DMS53 (cell line): ENCODE measurements at regions not wholly inside any gene's neighbourhood (a gene's known extent, or its start where the extent isn't known, plus 50 kb on each side); places are given as distances from the start of the nearest gene placed in this dataset.

Experiments
- DNase-seq: peaks from one replicate; lab custom pipeline; 2025; lab: John Stamatoyannopoulos, UW

DNA sequence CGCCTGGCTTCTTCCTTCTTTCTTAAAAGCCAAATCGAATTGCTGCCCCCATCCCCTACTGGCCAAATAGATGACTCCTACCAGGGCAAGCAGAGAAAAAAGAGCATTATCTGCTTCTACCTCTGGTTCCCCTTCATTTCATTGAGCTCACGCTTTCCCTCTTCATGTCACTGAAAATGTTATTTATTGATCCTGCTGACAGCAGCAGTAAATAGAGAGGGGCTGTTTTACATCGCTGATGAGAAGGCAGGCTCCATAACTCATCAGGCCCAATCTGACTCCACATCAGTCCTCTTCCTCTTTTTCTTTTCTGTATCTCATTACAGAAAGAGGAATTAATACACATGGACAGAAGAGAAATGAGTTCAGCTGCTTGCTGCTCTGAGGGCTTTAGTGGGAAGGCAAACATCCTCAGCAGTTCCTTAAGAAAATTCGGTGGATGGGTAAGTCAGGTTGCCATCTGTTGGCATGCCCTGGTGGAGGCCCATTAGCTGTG is 904.1 kb downstream of the KCNMA1 start:
- DNase-seq = no peak

DNA sequence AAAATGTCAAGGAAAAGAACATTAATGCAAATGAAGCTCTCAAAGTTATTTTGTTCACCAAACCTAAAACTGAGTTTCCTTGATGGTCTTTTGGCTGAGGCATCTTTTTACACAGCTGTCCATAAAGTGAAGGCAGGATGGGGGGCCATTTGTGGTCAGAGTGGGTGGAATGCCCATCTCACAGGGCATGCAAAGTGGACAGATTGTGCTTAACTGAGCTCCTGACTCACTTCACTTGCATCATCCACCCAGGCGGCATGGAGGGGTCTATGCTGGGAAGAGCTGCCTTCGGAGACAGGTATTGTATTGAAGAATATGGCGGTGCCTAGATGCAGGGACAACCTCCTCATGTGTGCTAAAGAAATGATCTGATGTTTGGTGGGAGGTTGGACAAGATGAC is 905.3 kb downstream of the KCNMA1 start:
- DNase-seq = no peak

DNA sequence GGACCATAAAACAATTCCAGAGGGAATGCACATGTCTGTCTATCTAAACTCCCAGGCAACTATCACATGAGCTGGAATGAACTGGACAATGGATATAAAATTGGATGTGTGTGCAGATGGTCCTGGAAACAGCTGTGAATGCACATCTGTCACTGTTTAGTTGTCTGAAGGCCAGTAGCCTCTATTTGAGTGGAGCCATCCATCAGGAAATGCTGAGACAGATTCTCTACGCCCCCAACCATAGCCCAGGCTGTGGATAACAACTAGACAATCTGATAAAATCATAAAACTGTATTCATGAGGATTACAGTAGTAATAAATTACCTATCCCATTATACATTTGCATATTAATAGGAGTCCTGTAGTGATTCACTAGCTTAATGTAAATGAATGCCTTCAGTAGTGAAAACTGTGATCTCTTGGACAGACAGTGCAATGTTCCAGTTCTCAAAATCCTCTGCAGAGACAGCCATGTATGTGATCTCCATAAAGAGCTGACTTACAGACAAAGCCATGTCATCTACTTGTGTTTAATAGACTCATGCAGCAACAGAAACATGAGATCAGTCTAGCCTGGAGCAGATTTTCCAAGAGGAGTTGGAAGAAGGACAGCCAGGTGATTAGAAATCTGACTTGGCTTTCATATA is 907.6 kb downstream of the KCNMA1 start:
- DNase-seq = no peak

DNA sequence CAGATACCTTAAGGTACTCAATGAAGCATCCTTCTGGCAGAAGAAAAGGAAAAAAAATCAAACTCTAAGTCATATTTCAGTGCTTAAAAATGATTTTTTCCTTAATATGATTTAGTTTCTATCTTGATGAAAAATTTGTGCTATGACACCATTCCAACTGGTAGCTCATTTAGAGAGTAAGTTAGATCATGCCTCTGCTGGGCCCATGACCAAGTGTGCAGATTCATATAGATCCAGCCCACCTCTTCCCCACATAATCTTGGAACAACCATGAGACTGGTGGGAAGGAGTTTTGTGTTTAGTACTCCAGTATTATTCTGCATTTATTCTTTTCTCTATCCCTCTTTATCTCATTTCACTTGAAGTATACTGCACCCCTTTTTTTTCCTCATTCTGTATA is 908.3 kb downstream of the KCNMA1 start:
- DNase-seq = no peak

DNA sequence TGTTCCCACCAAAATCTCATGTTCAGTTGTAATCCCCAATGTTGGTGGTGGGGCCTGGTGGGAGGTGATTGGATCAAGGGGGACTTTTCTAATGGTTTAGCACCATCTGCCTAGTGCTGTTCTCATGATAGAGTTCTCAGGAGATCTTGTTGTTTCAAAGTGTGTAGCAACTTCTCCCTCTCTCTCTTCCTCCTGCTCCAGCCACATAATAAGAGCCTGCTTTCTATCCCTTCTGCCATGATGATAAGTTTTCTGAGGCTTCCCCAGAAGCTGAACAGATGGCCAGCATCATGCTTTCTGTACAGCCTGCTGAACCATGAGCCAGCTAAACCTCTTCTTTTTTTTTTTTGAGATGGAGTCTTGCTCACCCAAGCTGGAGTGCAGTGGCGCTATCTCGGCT is 910.6 kb downstream of the KCNMA1 start:
- no peak for DNase-seq

DNA sequence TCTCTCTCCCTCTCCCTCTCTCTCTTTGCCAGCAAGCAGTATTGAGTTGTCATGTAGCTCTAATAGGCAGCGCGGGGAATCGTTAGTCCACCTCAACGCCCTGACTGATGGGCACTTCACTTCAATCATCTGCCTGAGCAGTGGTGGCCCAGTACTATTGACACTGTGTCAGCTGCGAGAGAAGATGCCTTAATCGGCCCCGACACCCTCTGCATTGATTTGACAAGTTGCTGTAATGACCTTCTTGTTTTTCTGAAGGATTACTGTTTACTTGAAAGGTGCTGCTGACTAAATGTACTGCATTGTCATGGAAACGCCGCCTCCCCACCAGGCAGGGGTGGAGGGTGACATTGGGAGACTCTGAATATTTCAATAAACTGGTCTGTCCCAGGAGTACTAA is 913.8 kb downstream of the KCNMA1 start:
- no peak for DNase-seq

DNA sequence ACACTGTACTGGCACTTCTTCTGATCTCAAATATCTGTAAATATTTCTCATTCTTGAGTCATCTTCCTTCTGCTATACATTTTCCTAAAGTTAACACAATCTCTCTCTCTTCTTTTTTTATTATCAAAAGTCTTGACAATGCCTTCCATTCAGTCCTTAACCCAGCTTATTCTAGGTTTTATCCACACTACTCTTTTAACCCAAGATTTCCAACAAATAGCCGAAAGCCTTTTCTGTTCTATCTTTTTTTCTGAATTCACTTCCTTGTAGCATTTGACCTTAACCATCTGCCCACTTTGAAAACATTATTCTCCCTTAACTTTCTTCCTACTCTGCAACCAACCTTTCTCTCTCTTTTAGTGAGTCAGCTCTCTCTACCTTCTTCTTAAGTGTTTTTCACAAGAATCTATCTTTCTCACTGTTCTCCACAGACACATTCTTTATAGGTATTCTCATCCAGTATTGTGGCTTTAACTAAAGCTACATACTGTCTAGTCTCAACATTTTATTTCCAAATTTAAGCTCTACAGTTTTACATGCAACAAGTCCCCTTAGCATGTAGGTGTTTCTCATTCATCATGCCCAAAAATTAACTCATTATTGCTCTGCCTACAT is 915.6 kb downstream of the KCNMA1 start:
- DNase-seq = no peak

DNA sequence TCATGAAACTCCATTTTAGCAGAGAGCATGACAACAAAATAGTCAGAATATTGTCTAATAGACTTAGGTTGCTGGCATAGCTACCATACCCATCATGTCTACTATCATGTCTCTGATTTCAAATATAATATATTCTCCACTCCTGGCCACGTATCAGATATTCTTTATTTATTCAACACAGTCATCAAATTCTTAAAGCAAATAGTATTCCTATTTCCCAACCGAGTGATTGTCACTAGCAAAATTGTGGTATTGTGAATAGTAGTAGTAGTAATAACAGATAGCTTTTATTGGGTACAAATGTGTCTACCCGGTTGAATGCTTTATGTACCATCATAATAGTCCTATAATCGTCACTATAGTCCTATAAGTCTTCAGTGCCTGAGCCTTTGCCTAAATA is 918.6 kb downstream of the KCNMA1 start:
- no peak for DNase-seq

DNA sequence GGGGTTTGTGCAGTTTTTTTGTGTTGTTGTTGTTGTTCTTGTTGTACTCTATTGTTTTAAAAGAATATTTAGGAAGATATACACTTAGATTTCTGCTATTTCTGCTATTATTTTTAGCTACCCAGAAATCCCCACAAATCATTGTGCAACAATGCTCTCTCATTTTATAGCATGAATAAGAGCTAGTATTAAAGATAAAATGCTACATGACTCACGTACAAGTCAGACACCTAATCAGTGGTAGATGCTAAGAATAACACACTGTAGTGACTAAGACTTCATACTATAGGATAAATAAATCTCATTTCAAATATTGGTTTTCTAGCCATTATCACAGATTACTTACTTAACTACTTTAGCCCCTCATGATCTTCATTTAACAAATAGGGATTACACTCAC is 920.5 kb downstream of the KCNMA1 start:
- no peak for DNase-seq

DNA sequence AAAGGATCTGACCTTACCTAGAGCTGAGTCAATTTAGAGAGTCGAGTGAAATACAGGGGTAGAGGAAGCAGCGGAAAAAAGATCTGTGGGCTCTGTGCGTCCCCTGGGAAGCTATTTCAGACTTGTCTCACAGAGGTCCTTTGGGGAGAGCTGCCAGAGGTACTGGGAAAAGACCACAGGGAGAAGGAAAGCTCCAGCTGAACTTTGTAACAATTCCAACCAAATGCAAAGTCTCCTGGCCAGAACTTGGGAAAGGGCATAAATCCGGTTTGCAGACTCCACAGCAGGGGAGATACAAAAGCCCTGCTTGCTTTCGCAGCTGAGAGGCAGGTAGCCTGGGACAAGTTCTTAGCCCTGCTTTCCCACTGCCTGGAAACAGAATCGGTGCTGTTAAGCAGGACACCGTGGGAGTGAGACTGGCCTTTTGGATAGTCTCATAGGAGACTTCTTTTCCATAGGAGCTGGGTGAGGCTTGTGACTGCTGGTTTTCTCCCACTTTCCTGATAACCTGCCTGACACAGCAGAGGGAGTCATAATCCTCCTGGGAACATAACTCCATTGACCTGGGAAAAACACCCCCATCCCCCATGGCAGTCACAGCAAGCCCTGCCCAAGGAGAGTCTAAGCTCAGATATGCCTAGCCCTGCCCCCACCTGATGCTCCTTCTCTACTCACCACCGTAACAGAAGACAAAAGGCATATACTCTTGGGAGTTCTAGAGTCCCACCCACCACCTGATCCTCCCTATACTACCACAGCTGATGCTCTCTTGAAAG is 926.2 kb downstream of the KCNMA1 start:
- no peak for DNase-seq

DNA sequence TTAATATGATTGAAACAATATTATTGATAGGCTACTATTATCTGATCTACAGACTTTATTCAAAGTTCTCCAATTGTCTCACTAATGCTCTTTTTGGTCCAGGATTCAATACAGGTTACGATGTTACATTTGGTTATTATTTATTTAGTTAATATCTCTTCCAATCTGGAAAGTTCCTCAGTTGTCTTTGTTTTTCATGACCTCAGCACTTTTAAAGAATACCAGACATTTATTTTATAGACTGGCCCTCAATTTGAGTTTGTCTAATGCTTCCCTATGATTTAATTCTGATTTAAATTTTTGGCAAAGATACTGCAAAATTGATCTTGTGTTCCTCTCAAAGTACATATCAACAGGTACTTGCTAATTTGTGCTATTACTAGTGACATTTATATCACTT is 937.4 kb downstream of the KCNMA1 start:
- DNase-seq = no peak

DNA sequence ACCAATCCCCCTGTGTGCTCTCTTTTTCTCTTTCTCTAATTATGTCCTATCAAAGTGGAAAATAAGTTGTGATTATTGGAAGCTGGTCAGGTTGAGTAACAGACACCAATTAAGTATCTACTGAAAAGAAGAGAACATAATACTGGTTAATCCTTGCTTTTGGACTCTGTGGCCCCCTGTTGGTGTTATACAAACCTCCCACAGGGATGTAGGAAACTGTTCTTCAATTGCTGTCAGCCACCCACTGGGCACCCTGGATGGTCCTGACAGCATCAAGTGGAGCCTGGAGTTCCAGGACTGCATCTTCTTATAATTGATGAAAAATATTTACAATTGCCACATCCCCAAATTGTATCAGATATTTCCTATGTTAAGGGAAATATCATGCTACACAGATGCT is 939.7 kb downstream of the KCNMA1 start:
- no peak for DNase-seq

DNA sequence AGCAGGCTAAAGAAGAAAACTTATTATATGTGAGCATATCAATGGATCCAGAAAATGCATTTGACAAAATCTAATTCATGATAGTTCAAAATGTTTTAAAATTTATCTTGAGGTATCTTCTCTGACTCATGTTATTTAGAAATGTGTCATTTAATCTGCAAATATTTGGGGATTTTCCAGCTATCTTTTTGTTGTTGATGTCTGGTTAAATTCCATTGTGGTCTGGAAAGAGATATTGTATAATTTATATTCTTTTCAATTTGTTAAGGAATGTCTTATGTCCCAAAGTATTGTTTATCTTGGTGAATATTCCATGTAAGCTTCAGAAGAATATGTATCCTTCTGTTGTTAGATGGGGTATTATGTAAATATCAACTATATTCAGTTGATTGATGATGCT is 942.5 kb downstream of the KCNMA1 start:
- DNase-seq = no peak

DNA sequence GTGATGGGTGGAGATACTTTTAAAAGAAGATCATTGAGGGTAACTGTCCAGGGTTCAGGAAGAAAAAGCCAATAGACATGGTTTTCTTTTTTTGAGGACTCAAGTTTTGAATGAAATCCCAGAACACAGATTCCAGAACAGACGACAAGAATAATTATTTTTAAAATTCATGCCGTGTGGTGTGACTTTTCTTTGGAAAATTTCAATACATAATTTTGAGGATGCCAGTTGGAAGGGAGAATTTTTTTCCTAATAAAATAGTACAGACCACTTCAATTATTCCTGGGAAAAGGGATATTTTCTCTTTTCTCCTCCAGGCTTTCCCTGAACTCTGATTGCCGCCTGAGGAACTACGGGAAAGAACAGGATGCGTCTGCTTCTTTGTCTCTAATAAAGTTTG is 951.4 kb downstream of the KCNMA1 start:
- no peak for DNase-seq

DNA sequence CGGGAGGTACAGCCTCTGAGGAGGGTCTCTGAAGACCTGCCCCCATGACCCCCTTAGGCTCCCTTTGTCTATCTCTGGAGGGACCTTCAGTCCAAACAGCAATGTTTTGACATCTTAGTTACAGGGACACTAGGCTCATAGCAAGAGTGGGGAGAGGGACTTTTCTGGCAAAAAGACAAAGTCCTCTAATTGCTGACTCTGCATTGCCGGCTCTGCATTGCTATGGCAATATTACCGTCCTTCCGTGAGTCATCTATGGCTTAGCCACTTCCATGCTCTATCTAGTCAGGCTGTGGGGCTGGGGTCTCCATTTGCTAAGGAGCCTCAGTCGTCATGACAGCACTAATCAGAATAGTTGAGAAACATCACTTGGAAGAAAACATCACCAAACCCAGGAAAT is 952.6 kb downstream of the KCNMA1 start:
- DNase-seq = no peak

DNA sequence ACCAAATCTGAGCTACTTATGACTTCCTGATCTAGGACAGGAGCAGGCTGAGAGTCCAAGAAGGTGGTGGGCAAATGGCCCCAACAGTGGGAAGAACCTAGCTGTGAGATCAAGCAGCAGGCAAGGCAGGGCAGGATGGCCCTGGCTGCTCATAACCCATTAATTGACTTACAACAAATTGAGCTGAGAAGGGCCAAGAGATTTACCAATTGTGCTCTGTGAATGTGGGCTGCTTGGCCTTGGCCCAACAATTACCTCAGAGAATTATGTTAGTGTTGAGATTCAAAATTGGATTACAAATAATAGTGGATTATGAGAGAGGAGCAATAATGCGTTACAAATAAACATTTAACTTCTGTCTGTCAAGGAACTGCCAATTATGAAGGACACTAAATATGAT is 956.5 kb downstream of the KCNMA1 start:
- DNase-seq = no peak

DNA sequence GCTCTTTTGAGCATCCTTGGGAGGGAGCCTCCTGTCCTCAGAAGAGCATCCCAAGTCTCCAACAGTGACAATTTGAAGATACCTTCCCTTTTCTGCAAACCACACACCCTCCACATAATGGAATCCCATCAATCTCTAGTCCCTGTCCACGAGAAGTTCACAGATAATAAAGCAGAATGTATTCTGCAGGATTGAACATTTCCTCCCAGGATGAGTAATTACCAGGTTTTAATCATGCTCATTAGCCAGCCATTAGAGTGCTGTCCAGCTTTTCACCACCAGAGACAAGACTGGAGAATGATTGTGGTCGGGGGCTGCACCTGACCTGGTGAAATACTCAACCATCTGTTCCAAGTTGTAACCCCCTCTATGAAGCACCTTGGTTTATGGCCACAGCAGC is 958.6 kb downstream of the KCNMA1 start:
- no peak for DNase-seq

DNA sequence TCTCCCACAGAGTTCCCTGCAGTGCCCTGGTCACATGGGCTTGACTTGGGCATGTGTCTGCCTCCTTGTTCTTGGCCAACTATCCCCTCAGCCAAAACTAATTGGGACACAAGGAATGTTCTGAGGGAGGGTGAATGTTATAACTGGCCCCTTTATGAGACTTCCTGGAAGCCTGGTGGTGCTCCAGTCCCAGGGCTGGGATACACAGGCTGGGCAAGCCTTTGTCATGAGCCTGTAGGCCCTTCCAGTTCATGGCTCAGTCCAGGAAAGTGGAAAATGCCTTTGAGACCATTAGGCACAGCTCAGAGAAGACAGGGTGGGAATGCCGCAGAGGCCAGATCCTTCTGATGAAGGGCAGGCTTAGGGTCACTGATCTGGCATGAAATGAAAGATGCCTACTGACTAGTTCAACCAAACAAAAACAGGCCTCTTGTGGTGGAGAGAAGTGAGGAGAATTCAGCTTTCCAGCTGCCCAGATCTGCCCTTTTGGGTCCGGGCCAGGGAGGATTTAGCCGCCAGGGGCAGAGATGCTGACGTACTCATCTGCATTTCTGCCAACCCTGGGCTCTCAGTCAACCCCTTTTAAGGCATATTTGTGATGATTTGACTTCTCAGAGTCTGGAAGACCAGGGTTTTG is 961.5 kb downstream of the KCNMA1 start:
- DNase-seq = no peak

DNA sequence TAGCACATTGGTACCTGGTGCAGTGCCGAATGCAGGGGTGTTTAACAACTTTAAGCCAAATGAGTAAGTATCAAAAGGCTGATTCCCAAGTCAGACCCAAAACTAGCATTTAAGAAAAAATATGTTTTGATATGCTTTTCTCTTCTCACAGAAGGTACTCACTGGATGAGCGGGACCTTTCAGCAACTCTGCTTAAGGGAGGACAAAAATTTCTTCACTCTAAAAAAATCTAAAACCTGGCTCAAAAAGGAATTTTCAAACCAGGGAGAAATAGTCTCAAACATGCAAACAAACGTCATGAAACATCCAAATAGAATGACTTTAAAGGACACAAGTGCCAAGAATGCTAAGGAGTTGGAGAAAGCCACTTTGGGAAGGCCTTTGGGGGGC is 962.1 kb downstream of the KCNMA1 start:
- no peak for DNase-seq

DNA sequence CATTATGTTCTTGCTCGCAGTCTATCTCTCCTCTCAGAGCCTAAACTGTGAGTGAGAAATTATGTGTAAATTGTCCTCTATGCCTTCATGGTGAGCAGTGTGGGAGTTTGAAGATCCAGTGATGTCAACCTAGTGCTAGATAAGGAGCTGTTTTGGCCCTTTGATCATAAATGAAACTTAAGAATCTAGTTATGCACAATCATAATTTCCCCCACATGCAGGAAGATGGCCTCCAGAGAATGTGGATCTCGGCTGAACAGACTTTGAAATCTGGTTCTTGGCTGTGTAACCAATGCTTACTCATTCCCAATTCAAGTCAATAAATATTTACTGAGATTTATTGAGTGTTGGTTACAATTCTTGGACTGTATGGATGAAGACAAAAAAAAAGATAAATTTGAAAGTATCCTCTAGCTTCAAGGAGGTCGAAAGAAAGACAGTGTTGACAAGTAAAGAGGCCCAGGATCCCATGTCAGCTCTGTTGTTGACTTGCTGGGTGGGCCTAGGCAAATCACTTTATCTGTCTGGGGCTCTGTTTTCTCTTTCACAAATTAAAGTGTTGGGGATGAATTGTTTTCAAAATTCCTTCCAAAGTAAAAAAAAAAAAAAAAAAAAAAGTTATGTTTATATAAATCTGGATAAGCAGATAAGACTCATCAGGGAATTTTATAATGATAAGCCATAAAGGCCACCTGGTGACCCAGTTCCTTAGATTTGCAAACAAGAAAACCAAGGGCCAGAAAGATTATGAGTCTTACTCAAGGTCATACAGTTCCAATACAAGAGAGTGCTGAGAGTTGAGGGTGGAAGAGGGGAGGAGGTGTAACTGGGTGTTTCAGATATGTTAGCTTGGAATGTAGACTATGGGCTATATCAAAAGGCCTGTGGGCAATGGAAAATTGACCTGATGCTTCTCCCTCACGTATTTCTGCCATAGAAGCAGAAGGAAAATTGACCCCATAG is 969.9 kb downstream of the KCNMA1 start:
- no peak for DNase-seq

DNA sequence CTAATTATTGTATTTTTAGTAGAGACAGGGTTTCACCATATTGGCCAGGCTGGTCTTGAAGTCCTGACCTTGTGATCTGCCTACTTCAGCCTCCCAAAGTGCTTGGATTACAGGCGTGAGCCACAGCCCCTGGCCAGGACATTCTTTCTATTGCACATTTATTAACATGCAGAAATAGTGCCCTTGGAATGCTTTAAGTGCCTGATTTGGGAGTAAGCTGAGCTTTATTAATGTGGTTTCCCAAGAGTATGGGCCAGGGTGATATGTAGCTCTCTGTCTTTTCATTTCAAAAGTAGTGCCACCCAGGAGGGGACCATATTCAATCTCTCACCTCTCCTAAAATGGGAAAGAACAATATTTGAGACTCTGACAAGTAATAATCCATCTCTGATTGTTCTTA is 970.7 kb downstream of the KCNMA1 start:
- DNase-seq = no peak

DNA sequence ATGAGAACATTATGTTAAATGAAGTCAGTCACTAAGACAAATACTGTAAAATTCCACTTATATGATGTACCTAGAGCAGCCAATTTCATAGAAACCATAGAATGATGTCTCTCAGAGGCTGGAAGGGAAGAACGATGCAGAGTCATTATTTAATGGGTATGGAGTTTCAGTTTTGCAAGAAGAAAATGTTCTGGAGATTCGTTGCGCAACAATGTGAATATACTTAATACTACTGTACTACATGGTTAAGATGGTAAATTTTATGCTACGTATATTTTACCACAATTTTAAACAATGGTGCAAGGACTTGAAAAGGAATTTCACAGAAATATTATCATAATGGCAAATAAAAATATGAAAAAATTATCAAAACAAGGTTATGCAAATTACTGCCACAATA is 972.6 kb downstream of the KCNMA1 start:
- DNase-seq = no peak
